WTC11 (cell line): ENCODE measurements at regions not wholly inside any gene's neighbourhood (a gene's known extent, or its start where the extent isn't known, plus 50 kb on each side); places are given as distances from the start of the nearest gene placed in this dataset.

Experiments used
- AFF4 ChIP-seq: sonication (generic); formaldehyde crosslinking; IDR thresholded peaks from 2 replicates; pipeline ENCODE4 v1.8.1; 2023; ENCODE audit warnings: mild to moderate bottlenecking, missing genetic modification reagents, borderline replicate concordance
- ATF3 ChIP-seq: sonication (generic); formaldehyde crosslinking; conservative IDR thresholded peaks from 2 replicates; pipeline ENCODE4 v1.8.1; 2022; ENCODE audit warnings: mild to moderate bottlenecking, missing genetic modification reagents
- CTCF ChIP-seq: fragments of 200-600 bp; IDR thresholded peaks from 2 replicates; pipeline ENCODE4 v1.8.0; 2022; ENCODE audit warnings: antibody characterized with exemption
- ELF4 ChIP-seq: sonication (generic); formaldehyde crosslinking; IDR thresholded peaks from 2 replicates; pipeline ENCODE4 v1.8.1; 2022; ENCODE audit warnings: low read depth, mild to moderate bottlenecking, moderate library complexity, missing genetic modification reagents
- FOXJ3 ChIP-seq: sonication (generic); formaldehyde crosslinking; IDR thresholded peaks from 2 replicates; pipeline ENCODE4 v1.9.0; 2021; ENCODE audit warnings: missing genetic modification reagents, mild to moderate bottlenecking, borderline replicate concordance
- FOXK1 ChIP-seq: sonication (generic); formaldehyde crosslinking; IDR thresholded peaks from 2 replicates; pipeline ENCODE4 v1.8.0; 2022; ENCODE audit warnings: mild to moderate bottlenecking, moderate library complexity, missing genetic modification reagents
- IRF2 ChIP-seq: sonication (generic); formaldehyde crosslinking; IDR thresholded peaks from 2 replicates; pipeline ENCODE4 v1.8.0; 2022; ENCODE audit warnings: low read depth, missing genetic modification reagents, borderline replicate concordance
- JAZF1 ChIP-seq: fragments of 250-450 bp; sonication (Bioruptor Pico); IDR thresholded peaks from 2 replicates; pipeline ENCODE4 v1.9.0; 2021; ENCODE audit warnings: moderate library complexity, mild to moderate bottlenecking, inconsistent platforms
- MAX ChIP-seq: sonication (generic); formaldehyde crosslinking; IDR thresholded peaks from 2 replicates; pipeline ENCODE4 v1.8.0; 2022; ENCODE audit warnings: mild to moderate bottlenecking, missing genetic modification reagents
- NFYB ChIP-seq: sonication (generic); formaldehyde crosslinking; conservative IDR thresholded peaks from 2 replicates; pipeline ENCODE4 v1.8.0; 2022; ENCODE audit warnings: low read depth, missing genetic modification reagents
- NR1H2 ChIP-seq: sonication (generic); formaldehyde crosslinking; IDR thresholded peaks from 2 replicates; pipeline ENCODE4 v1.9.0; 2021; ENCODE audit warnings: mild to moderate bottlenecking, moderate library complexity, missing genetic modification reagents
- ZNF281 ChIP-seq: sonication (generic); formaldehyde crosslinking; IDR thresholded peaks from 2 replicates; pipeline ENCODE4 v1.8.0; 2023; ENCODE audit warnings: mild to moderate bottlenecking, missing genetic modification reagents
- TF ChIP-seq, protein P1 (sequence below): sonication (generic); formaldehyde crosslinking; IDR thresholded peaks from 2 replicates; pipeline ENCODE4 v1.8.1; 2023; ENCODE audit warnings: mild to moderate bottlenecking, moderate library complexity, missing genetic modification reagents

DNA sequence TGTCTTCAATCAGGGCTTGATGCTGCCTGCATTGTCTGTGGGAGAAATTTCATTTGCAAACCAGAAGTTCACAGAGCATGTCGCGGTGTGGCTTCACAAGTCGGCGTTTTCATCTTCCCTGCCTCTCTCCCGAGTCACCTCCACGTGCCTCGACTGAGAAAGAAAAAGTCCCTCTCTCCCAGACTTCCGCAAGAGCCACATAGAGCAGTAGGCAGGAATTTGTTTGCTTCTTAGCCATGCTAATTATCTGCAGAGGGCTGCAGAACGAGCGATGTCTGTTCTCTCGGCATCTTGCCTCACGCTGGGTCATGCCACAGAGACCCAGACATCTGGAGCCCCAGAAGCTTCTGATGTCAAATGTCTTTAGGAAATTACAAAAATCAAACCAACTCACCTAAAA is 272.2 kb downstream of the TCF7L2 start:
- TF ChIP-seq ZNF281 (CRISPR knock-in tag) = no peak
- TF ChIP-seq ATF3 (CRISPR knock-in tag) = no peak
- TF ChIP-seq NR1H2 (CRISPR knock-in tag) = no peak
- no peak for TF ChIP-seq MAX (CRISPR knock-in tag)
- no peak for TF ChIP-seq NFYB (CRISPR knock-in tag)
- no peak for TF ChIP-seq CTCF
- no peak for TF ChIP-seq AFF4
- TF ChIP-seq IRF2 = no peak
- TF ChIP-seq JAZF1 = no peak
- TF ChIP-seq, protein P1, sequence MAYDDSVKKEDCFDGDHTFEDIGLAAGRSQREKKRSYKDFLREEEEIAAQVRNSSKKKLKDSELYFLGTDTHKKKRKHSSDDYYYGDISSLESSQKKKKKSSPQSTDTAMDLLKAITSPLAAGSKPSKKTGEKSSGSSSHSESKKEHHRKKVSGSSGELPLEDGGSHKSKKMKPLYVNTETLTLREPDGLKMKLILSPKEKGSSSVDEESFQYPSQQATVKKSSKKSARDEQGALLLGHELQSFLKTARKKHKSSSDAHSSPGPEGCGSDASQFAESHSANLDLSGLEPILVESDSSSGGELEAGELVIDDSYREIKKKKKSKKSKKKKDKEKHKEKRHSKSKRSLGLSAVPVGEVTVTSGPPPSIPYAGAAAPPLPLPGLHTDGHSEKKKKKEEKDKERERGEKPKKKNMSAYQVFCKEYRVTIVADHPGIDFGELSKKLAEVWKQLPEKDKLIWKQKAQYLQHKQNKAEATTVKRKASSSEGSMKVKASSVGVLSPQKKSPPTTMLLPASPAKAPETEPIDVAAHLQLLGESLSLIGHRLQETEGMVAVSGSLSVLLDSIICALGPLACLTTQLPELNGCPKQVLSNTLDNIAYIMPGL (CRISPR knock-in tag) = no peak
- no peak for TF ChIP-seq ELF4 (CRISPR knock-in tag)
- no peak for TF ChIP-seq FOXK1
- no peak for TF ChIP-seq FOXJ3 (CRISPR knock-in tag)
